ENCODE measurements at regions not wholly inside any gene's neighbourhood (a gene's known extent, or its start where the extent isn't known, plus 50 kb on each side); places are given as distances from the start of the nearest gene placed in this dataset.

DNA sequence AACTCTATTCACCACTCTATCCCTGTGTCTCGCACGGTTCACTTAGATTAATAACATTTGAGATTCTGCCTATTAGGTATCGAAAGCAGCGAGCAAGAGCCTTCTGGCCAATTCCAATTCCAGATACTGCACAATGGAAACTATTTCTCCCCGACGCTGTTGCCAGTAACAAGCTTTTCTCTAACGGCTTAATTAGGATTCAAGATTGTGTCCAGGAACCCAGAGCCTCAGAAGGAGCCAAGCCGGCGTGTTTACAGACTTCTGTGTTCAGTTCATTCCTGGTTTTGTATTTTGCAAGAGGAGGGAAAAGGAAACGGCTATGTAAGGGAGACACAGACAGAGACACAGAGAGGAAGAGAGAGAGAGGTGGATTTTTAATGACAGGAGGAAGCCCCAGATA is 185.6 kb downstream of the DICER1 start:
- TF ChIP-seq, protein P1, sequence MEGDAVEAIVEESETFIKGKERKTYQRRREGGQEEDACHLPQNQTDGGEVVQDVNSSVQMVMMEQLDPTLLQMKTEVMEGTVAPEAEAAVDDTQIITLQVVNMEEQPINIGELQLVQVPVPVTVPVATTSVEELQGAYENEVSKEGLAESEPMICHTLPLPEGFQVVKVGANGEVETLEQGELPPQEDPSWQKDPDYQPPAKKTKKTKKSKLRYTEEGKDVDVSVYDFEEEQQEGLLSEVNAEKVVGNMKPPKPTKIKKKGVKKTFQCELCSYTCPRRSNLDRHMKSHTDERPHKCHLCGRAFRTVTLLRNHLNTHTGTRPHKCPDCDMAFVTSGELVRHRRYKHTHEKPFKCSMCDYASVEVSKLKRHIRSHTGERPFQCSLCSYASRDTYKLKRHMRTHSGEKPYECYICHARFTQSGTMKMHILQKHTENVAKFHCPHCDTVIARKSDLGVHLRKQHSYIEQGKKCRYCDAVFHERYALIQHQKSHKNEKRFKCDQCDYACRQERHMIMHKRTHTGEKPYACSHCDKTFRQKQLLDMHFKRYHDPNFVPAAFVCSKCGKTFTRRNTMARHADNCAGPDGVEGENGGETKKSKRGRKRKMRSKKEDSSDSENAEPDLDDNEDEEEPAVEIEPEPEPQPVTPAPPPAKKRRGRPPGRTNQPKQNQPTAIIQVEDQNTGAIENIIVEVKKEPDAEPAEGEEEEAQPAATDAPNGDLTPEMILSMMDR (IDR thresholded peaks at IDR 0.05), result no peak
- no peak for TF ChIP-seq EZH2phosphoT487 (IDR thresholded peaks at IDR 0.05)

All from neural progenitor cell (in vitro differentiated cells).